GM18868 (cell line): ENCODE measurements at regions not wholly inside any gene's neighbourhood (a gene's known extent, or its start where the extent isn't known, plus 50 kb on each side); places are given as distances from the start of the nearest gene placed in this dataset.

Experiments used
- ATAC-seq: cut with Tn5 transposase; IDR thresholded peaks from one replicate; pipeline ENCODE4 v1.9.1; 2021; ENCODE audit warnings: mild to moderate bottlenecking, moderate library complexity; ENCODE audit not compliant: unreplicated experiment

DNA sequence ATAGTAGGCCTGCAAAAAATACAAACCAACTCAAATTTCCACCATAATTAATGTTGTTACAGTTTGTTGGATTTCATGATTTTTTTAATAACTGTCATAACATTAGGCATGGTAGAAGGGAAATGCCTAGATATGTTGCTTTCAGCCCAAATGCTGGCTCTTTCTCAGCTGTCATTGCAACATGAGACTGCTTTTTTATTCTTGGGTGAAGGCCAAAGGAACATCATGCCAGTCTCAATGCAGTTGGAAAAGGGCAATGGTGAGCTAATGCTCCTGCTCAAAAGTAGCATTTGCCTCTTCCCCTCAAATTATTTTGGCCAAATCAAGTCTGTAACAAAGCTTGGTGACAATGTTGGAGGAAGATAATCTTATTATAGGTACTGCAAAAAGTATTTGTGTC is 877.7 kb upstream of the PRMT6 start:
- no peak for ATAC-seq

DNA sequence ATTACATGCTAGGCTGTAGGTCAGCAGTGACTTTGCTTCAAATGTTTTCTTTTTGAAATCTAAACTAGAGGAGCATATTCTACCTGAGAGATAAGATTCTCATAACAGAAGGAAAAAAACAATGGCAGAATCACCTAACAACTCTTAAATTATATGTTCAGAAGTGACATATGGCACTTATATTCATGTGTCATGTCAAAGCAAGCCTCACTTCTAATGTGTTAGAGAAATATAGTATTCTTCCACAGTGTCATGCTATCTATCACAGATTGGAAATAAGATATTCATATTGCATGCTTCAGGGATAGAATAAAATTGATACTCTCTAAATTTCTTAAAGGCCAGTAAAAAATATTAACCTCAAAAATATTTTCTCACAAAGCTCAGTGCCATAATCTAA is 874.6 kb upstream of the PRMT6 start:
- no peak for ATAC-seq

DNA sequence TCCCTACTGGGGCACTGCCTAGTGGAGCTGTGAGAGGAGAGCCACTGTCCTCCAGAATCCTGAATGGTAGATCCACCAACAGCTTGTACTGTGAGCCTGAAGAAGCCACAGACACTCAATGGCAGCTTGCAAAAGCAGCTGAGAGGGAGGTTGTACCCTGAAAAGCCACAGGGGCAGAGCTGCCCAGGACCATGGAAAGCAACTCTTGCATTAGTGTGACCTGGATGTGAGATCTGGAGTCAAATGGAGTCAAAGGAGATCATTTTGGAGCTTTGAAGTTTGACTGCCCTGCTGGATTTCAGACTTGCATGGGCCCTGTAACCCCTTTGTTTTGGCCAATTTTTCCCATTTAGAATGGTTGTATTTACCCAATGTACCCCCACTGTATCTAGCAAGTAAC is 871.4 kb upstream of the PRMT6 start:
- ATAC-seq, result no peak

DNA sequence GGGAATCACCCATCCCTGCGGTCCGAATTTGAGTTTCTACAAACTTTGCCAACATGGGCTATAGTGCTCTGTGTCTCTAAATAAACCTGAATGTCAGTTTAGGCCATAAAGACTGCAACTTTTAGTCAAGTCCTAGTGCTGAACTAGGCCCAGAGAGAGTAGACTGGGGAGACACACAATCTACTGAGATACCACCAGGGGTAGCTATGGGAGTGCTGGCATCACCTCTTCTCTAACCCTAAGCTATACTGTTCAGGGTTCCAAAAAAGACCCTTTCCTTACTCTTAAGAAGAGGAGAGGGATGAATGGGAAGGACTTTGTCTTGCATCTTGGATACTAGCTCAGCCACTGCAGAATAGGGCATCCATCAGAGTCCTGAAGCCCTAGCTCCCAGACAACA is 866.7 kb upstream of the PRMT6 start:
- ATAC-seq, result no peak

- no peak for ATAC-seq
Observed at GRCh38 chr1:106194206-106194605, 862.3 kb upstream of the PRMT6 start.

DNA sequence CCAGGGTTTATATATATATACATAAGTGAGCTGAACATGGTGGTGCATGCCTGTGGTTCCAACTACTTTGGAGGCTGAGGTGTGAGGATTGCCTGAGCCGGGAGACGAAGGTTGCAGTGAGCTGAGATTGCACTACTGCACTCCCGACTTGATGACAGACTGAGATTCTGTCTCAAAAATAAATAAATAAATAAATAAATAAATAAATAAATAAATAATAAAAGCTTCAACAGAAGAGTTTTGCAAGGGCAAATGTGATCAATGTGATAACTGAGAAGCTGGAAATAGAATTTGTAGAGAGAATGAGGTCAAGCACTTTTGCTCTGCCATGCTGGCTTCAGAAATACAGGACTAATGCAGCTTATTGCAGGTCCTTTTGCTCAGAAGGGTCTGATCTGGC is 855.8 kb upstream of the PRMT6 start:
- no peak for ATAC-seq

- no peak for ATAC-seq
Observed at GRCh38 chr1:106207185-106207584, 849.3 kb upstream of the PRMT6 start.

DNA sequence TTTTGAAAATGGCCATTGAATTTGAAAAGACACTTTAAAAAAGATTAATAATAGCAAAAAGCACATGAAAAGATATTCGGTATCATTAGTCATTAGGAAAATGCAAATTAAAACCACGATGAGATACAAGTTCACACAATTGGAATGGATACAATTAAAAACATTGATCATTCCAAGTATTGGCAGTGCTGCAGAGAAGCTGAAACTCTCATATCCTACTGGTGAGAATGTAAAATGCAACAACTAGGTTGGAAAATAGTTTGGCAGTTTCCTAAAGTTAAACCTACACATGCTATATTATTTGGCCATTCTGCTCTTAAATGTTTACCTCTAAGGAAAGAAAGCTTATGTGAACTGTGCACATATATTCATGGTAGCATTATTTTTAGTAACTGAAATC is 838.7 kb upstream of the PRMT6 start:
- no peak for ATAC-seq

DNA sequence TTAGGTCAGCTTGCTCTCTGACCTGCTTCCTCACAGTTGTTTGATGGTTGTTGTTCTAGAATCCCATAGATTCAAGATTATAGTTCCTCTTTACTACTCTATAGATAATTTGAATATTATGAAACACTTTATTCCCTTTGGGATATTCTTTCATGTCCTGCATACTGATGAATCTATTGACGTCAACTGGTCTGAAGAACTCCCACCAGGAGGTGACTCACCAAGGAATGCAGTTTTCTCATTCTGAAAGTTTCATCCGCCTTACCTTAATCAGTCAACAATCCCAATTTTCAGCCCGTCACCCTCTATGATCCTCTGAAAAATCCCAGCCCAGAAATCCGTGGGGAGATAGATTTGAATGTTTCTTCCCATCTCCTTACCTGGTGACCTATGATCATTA is 834.1 kb upstream of the PRMT6 start:
- no peak for ATAC-seq

- no peak for ATAC-seq
Observed at GRCh38 chr1:106223213-106223612, 833.3 kb upstream of the PRMT6 start.

- no peak for ATAC-seq
Observed at GRCh38 chr1:106224426-106224825, 832.0 kb upstream of the PRMT6 start.

- no peak for ATAC-seq
Observed at GRCh38 chr1:106225403-106225802, 831.1 kb upstream of the PRMT6 start.

GRCh38 chr1:106226550-106226949 is 829.9 kb upstream of the PRMT6 start:
- ATAC-seq, result no peak

- ATAC-seq, result no peak
Observed at GRCh38 chr1:106232128-106232527, 824.3 kb upstream of the PRMT6 start.

DNA sequence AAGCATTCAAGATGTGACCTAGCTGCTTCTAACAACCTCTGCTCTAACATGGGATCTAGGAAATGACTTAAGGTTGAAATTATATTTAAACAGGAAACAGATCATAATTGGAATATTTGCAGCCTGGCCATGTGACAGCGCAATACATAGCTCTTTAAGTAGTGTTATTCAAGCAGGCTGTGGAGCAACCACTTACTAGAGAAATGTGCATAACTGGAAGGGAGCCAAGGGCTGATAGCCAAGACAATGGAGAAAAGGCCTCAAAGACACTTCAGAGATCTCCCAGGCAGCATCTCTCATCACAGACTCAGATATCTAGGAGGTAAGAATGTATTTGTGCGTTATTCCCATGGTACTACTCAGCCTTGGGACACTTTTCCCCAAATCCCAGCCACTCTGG is 823.0 kb upstream of the PRMT6 start:
- no peak for ATAC-seq

- peak; percentile 79 for ATAC-seq
Observed at GRCh38 chr1:106249365-106249764, 807.1 kb upstream of the PRMT6 start.

DNA sequence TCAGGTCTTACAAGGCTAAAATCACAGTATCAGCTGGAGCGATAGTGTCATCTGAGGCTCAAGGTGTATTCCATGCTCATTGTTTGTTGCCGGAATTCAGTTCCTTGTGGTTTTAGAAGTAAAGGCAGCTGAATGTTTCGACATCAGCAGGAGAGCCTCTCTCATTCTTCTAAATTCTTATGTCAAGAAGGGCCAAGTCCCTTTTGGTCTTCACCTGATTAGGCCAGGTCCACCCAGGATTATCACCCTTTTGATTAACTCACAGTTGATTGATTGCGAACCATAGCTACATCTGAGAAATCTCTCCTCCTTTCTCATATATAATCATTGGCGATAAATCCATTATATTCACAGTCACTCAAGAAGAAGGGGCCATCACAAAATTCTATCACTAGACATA is 806.7 kb upstream of the PRMT6 start:
- ATAC-seq, result peak; percentile 23

DNA sequence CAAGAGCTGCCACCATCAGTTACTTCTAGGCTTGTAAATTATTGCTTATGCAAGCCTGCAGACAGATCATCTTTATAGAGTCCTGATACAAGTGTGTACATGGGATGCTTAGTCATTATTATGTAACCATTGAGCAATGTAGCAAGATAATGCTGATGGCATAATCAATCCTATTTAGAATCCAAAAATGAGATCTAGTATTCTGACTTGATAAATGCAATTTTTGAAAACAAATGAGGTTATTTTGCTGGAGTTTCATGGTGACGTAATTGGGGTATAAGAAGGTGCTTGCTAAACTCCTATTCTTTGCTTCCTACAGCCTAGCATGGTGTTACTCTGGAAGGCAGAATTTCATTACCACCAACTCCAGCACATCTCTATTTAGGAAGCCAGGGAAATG is 801.7 kb upstream of the PRMT6 start:
- ATAC-seq, result no peak

GRCh38 chr1:106266786-106267185 is 789.7 kb upstream of the PRMT6 start:
- no peak for ATAC-seq

DNA sequence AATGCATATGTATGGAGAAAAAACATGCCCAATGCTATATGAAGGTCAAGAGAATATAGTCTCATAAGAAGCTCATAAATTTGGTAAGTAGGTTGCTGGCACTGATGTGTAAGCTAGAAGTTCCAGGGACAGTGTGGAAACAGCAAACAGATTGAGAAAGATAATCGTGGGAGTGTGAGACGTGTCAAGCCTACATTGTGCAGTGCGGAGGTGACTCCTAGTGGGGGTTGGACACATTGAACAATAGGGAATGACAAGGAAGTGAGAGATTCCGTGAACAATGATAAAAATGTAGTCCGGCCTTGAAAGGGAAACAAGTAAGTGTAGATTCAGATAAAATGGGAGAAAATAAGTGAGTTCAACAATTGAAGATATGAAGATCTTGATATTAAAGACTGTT is 788.4 kb upstream of the PRMT6 start:
- ATAC-seq, result no peak

DNA sequence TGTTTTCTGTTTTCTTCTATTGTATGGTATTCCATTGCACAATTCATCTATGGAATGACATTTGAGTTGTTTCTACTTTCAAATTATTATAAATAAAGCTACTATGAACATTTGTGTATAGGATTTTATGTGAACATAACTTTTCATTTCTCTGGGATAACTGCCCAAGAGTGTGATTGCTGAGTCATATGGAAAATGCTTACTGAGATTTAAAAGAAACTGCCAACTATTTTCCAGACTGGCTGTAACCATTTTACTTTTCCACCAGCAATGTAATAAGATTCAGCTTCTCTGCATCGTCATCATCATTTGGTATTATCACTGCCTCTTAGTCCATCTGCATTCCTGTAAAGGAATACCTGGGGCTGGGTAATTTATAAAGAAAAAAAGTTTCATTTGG is 779.6 kb upstream of the PRMT6 start:
- ATAC-seq, result no peak

- ATAC-seq, result no peak
Observed at GRCh38 chr1:106277786-106278185, 778.7 kb upstream of the PRMT6 start.

- ATAC-seq, result no peak
Observed at GRCh38 chr1:106278716-106279115, 777.8 kb upstream of the PRMT6 start.
